Activated CD4-positive, alpha-beta T cell treated with anti-CD3 and anti-CD28 coated beads, Interleukin-2, amount 50 U/mL, for 24 hours (primary cell): ENCODE measurements at regions not wholly inside any gene's neighbourhood (a gene's known extent, or its start where the extent isn't known, plus 50 kb on each side); places are given as distances from the start of the nearest gene placed in this dataset.

Experiments
- DNase-seq, 2 donors: peaks; one replicate each; pipeline ENCODE4 v3.0.0-alpha.2; 2020; ENCODE audit warnings: low read depth in 1 of 2, low spot score in 1 of 2

- no peak for DNase-seq
Observed at GRCh38 chr6:169165561-169166300, 87.9 kb downstream of the THBS2 start.

GRCh38 chr6:169164986-169165385 lies 88.7 kb downstream of the THBS2 start:
- DNase-seq = no peak

DNA sequence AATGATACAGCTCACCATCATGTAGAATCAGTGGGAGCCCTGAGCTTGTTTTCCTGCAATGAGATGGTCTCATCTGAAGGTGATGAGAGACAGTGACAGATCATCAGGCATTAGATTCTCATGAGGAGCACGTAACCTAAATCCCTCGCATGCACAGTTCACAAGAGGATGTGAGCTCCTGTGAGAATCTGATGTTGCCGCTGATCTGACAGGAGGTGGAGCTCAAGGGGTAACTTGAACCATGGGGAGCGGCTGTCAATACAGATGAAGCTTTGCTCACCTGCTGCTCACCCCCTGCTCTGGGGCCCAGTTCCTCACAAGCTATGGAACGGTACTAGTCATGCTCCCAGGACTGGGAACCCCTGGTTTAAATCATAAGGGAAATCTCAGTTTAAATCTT lies 89.2 kb downstream of the THBS2 start:
- no peak for DNase-seq

- no peak for DNase-seq
Observed at GRCh38 chr6:169163411-169163901, 90.2 kb downstream of the THBS2 start.

DNA sequence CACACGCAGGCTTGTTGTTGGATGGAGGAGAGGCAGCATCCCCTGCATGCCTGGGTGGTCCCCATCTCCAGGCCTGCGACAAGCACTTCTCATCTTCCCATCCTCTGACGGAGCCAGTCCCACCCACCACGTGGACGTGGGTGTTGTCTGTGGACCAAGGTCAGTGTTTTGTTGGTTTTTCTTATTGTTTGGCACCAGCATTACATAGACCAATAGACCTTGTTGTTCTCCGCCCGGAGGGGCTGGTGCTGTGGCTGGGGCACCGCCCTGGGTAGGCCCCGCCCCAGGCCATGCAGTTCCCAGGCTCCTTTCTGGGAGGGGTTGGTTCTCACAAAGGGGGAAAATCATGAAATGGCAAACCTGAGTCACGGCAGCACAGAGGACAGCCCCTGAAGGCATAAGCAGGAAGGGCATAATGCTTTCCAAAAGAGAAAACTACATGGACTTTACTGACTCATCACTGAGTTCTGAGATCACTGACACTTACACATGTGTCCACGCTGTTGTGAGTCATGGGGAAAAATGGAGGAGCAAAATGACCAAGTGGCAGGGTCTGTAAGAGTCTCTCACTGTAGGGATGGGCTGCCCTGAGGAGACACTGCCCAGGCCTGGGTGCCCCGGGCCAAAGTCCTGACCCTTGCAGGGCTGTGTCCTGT lies 90.8 kb downstream of the THBS2 start:
- no peak for DNase-seq

DNA sequence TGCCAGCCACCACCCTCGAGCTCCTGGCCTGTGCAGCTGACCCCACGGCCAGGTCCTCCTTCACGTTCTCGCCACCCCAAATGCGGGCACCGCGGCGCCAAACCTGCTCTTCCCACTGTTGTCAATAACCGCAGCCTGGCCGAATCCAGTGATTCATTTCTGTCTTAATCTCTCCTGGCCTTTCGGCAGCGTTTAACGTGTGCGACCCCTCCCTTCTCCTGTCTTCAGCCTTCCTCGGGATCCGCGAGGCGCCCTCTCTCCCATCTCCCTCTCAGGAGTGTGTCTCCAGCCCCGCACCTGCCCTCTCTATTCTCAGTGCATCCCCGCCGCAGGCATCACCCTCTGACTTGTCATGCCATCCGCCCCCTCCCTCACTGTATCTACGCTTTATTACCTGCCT lies 91.4 kb downstream of the THBS2 start:
- no peak for DNase-seq

DNA sequence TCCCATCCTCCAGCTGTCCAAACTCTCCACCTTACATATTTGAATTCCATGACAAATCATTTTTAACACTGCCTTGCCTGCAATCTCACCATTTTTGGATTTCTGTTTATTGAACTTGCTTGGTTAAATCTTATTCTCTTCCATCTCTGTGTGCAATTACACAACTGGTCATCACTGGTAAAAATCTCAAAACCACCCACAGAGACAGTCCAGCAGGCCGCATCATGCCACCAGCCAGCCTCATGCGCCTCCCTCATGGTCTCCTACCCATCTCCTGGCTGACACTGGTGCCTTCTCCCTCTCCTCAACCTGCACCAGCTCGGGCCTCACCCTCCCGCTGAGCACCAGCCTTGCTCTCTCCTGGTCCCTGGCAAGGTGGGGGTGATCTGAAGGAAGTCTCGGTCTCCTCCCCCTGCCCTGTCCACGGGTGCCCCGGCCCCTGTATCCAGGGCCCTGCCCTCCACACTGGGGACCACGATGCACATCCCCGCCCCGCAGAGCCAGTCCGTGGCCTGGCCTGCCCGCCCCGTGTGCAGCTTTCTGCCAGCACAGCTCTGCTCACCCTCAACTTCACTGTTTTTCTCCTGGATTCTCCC lies 92.0 kb downstream of the THBS2 start:
- no peak for DNase-seq

GRCh38 chr6:169160855-169161560 lies 92.6 kb downstream of the THBS2 start:
- DNase-seq = no peak

GRCh38 chr6:169160091-169160854 lies 93.4 kb downstream of the THBS2 start:
- no peak for DNase-seq

GRCh38 chr6:169159331-169159730 lies 94.3 kb downstream of the THBS2 start:
- no peak for DNase-seq

DNA sequence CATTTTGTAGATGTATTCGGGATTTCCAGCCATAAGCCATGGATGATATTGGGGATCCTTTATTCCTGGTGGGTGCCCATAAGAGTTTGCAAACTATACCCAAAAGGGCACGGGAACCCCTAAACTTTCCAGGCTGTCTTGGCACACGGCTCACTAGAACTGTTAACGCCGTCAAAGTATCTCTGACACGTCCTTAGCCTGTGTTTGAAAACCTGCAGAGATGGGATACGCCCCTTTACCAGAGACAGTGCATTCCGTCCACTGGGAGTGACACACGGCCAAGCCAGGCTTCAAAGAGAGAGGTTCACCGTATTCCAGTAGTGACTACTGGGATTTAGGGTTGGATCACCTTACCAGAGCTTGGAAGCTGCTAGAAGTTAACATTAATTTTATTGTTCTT lies 95.0 kb downstream of the THBS2 start:
- no peak for DNase-seq

DNA sequence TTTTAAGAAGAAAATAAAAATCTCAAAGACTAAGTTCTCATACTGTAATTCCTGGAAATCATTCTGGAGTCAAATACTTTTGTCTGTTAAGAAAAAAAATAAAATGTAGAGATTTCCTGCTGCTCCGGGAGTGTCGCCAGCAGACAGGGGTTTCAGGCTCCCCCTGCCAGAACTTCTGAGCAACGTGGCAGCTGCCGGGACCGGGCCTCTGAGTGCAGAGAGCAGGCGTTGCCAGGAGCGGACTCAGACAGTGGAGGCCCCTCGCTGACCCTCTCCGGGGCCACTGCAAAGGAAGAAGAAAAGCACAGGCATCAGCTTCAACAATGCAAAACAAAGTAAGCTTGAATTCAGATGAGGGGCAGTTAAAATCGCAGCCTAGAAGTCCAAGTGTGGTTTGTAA lies 95.5 kb downstream of the THBS2 start:
- no peak for DNase-seq

DNA sequence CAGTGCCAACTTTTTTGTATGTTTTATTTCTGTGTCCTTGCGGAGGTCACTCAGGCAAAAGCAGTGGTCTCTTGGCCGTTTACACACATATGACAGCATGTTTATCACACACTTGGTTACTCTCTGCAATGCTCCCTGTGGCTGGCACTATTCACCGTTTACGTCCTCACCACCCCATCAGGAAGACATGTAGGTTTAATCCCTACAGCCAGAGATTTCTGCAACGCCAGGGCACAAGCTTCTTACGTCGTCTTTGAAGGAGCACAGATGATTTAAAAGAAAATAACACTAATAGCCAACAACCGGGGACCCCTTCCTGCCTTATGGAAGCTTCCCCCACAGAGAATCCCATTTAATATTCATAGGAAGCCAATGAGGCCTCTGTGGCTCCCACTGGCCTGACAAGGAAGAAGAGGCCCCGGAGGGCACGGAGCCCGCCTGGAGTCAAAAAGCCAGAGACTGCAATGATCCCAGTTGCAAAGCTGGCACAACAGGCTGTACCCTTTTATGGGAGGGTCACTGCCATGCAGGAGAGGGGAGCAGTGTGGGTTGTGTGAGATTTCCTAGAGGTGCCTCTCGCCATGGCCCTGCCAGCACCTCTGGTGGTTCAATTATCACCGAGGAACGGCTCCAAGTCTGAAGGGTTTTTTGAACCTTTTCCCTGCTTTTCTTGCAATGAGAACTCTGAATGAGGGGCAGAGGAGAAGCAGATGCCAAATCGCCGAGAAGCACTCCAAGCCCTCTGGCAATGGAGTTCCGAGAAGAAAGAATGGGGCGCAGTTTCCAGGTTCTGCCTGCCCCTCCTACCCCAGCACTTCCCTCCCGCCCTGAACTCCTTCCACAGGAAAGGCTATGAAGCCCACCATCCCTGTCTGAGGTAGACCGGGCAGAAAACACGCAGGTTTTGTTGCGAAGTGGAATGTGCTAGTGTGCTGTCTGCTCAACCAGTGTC lies 96.2 kb downstream of the THBS2 start:
- DNase-seq = no peak

- no peak for DNase-seq
Observed at GRCh38 chr6:169156793-169157147, 96.9 kb downstream of the THBS2 start.

- DNase-seq = no peak
Observed at GRCh38 chr6:169156108-169156792, 97.4 kb downstream of the THBS2 start.

DNA sequence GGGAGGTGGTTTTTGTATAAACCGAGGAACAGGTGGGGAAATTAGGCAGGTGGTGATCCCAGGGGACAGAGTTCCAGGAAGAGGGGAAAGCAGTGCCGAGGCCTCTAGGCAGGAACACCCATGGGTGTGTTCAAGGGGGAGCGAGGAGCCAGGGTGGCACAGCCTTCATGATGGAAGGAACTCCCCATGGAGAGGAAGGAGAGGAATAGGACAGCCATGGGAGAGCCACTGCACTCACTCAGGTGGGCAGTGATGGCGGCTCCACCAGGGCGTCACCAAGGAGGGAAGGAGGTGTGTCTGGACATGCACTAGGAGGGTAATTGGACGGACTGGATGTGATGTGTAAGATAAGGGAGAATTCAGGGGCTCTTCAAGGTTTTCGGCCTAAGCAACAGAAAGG lies 98.2 kb downstream of the THBS2 start:
- no peak for DNase-seq

GRCh38 chr6:169153401-169153800 lies 100.2 kb downstream of the THBS2 start:
- DNase-seq = no peak

DNA sequence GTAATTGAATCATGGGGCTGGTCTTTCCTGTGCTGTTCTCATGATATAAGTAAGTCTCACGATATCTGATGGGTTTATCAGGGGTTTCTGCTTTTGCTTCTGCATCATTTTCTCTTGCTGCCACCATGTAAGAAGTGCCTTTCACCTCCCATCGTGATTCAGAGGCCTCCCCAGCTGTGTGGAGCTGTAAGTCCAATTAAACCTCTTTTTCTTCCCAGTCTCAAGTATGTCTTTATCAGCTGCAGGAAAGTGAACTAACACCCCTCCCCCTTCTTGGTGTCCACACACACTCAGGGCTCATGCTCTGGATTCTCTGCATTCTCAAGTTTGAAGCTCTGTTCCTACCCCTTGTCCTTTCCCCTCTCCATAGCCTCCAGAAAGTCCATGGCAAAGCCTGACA lies 107.1 kb downstream of the THBS2 start:
- DNase-seq = no peak

DNA sequence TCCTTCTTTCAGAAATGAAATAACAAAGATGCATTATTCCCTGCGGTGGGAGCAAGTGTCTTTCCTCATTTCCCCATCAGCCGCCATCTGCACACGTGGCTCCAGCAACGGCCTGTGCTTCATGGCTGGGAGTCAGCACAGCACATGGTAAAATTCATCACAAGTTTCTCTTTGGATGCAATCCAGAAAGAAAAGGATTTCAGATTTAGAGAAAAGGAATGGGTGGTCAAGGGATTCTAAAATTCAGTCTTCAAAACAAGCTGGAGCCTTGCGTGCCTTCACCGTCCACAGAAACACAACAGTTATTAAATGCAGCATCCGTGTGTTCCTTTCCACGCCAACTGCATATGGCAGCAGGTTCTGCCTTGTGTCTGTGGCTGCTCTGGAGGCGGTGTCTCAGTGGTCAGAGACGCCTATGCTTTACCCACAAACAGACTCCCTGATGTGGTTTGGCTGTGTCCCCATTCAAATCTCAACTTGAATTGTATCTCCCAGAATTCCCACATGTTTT lies 107.6 kb downstream of the THBS2 start:
- DNase-seq = no peak
